Uterus (tissue), 2 donors: ENCODE measurements at regions not wholly inside any gene's neighbourhood (a gene's known extent, or its start where the extent isn't known, plus 50 kb on each side); places are given as distances from the start of the nearest gene placed in this dataset.

Experiments used
- CTCF ChIP-seq, 4 experiments: fragments of 200-600 bp in 2 of 4; fragments of 450-650 bp in 2 of 4; sonication (generic) in 2 of 4; IDR thresholded peaks; one replicate each; pipeline ENCODE4 v1.5.1; 2016 to 2019; ENCODE audit warnings: antibody characterized with exemption in 4 of 4, mild to moderate bottlenecking in 2 of 4, moderate library complexity in 1 of 4
- POLR2A ChIP-seq, 2 donors: fragments of 450-650 bp; IDR thresholded peaks; one replicate each; pipeline ENCODE4 v1.6.1; 2016; ENCODE audit warnings: antibody characterized with exemption in 2 of 2, mild to moderate bottlenecking in 1 of 2, moderate library complexity in 1 of 2

GRCh38 chr18:69213842-69214241 is 186.8 kb upstream of the DOK6 start:
- TF ChIP-seq CTCF (IDR thresholded peaks at IDR 0.05) (no peak), POLR2A (IDR thresholded peaks at IDR 0.05) (no peak)
